GM13977 (cell line): ENCODE measurements at regions not wholly inside any gene's neighbourhood (a gene's known extent, or its start where the extent isn't known, plus 50 kb on each side); places are given as distances from the start of the nearest gene placed in this dataset.

ENCODE experiments used
- DNase-seq: peaks from one replicate; pipeline ENCODE4 v3.0.0; 2012; ENCODE audit warnings: low spot score
- in situ Hi-C: fragments of 300-500 bp; cut with MboI; formaldehyde crosslinking; loops from one replicate; pipeline ENCODE4 v1.12.0; 2022; ENCODE audit warnings: low sequenced_read_pairs, low pct_unique_long_range_greater_than_20kb, mixed read lengths, inconsistent platforms; ENCODE audit not compliant: unreplicated experiment
- TF ChIP-seq, protein P1 (sequence below): IDR thresholded peaks from 2 replicates; pipeline ENCODE4 v1.5.1; 2012; ENCODE audit warnings: mild to moderate bottlenecking, control low read depth; ENCODE audit not compliant: insufficient read depth; ENCODE audit errors: extremely low read depth, missing control alignments

- TF ChIP-seq, protein P1, sequence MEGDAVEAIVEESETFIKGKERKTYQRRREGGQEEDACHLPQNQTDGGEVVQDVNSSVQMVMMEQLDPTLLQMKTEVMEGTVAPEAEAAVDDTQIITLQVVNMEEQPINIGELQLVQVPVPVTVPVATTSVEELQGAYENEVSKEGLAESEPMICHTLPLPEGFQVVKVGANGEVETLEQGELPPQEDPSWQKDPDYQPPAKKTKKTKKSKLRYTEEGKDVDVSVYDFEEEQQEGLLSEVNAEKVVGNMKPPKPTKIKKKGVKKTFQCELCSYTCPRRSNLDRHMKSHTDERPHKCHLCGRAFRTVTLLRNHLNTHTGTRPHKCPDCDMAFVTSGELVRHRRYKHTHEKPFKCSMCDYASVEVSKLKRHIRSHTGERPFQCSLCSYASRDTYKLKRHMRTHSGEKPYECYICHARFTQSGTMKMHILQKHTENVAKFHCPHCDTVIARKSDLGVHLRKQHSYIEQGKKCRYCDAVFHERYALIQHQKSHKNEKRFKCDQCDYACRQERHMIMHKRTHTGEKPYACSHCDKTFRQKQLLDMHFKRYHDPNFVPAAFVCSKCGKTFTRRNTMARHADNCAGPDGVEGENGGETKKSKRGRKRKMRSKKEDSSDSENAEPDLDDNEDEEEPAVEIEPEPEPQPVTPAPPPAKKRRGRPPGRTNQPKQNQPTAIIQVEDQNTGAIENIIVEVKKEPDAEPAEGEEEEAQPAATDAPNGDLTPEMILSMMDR = no peak
- no peak for DNase-seq
- in situ Hi-C loops = no loop called here
Measured at GRCh38 chr2:57711991-57712390, 334.6 kb upstream of the VRK2 start.

- TF ChIP-seq, protein P1 = peak; percentile 86
- in situ Hi-C loops = no loop called here
- peak; percentile 61 for DNase-seq
Measured at GRCh38 chr2:57720728-57721627, 325.6 kb upstream of the VRK2 start.

DNA sequence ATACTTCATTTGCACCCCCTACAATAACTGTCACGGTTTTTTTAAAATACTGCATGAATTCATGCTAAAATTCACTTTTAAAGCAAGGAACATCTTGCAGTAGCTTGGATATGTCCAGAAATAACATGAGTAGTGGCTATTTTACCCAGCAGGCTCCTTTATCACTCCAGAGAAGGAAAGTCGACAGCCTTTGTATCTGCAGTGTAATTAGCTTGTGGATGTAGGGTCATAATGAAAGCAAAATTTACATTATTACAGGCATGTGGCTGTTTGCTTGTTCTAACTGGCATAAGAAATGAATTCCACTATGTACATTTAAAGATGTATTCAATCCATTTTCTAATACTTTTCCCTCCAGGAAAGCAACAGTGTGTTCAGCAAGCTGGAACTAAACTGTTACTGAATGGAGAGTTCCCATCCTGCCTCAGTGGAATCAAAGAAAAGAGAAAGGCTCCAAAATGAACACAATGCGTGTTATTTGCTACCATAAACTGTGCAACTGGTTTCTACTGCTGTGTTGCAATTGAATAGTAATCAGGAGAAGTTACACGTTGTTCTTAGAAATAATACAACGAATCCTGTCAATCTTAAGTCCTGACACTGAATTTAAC is 321.2 kb upstream of the VRK2 start:
- TF ChIP-seq, protein P1 = no peak
- no peak for DNase-seq
- in situ Hi-C loops = no loop called here

GRCh38 chr2:57726294-57726693 is 320.3 kb upstream of the VRK2 start:
- peak; percentile 6 for DNase-seq
- in situ Hi-C loops = no loop called here
- TF ChIP-seq, protein P1 = no peak

DNA sequence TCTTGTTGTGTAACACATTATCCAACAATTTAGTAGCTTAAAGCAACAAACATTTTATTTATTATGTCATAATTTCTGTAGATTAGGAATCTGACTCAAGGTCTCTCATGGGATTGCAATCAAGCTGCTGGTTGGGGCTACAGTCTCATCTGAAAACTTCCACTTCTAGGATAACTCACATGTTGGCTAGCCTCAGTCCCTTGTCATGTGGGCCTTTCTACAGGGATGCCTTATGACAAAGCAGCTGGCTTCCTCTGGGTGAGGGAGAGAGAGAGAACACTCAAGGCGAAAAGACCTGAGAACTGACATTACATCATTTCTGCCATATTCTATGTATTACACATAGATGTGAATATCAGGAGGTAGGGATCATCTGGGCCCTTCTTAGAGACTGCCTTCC is 317.9 kb upstream of the VRK2 start:
- in situ Hi-C loops = no loop called here
- DNase-seq = no peak
- TF ChIP-seq, protein P1 = no peak

- DNase-seq = no peak
- TF ChIP-seq, protein P1 = no peak
- in situ Hi-C loops = no loop called here
Measured at GRCh38 chr2:57733956-57734355, 312.6 kb upstream of the VRK2 start.
